GM13976 (cell line): ENCODE measurements at regions not wholly inside any gene's neighbourhood (a gene's known extent, or its start where the extent isn't known, plus 50 kb on each side); places are given as distances from the start of the nearest gene placed in this dataset.
"Not testable (repeated sequence)": the region's sequence is repeated elsewhere in the genome, so short reads cannot be mapped to it uniquely, and the experiment has no call there.

Experiments used
- DNase-seq: peaks from one replicate; pipeline ENCODE4 v3.0.0; 2012; ENCODE audit warnings: low spot score
- in situ Hi-C: fragments of 300-500 bp; cut with MboI; formaldehyde crosslinking; loops from one replicate; pipeline ENCODE4 v1.12.0; 2022; ENCODE audit warnings: low sequenced_read_pairs, mixed read lengths, inconsistent platforms; ENCODE audit not compliant: unreplicated experiment
- TF ChIP-seq, protein P1 (sequence below): IDR thresholded peaks from 2 replicates; pipeline ENCODE4 v1.5.1; 2012; ENCODE audit warnings: borderline replicate concordance, mild to moderate bottlenecking; ENCODE audit not compliant: insufficient read depth; ENCODE audit errors: extremely low read depth, missing control alignments, control extremely low read depth

DNA sequence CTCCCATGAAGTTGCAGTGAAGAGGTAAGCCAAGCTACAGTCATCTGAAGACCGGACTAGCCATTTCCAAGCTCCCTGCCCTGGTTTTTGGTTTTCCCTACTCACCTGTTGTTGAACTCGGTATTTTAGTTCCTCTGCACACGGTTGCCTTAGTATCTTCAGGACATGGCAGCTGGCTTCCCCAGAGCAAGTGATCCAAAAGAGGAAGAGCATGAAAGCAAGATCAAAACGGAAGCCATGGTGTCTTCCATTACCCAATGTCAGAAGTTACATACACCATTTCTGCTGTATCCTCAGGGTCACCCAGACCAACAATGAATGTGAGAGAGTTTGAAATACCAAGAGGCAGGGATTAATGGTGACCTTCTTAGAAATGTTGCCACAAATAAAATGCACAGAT, 276.6 kb upstream of the CNR1 start:
- TF ChIP-seq, protein P1, sequence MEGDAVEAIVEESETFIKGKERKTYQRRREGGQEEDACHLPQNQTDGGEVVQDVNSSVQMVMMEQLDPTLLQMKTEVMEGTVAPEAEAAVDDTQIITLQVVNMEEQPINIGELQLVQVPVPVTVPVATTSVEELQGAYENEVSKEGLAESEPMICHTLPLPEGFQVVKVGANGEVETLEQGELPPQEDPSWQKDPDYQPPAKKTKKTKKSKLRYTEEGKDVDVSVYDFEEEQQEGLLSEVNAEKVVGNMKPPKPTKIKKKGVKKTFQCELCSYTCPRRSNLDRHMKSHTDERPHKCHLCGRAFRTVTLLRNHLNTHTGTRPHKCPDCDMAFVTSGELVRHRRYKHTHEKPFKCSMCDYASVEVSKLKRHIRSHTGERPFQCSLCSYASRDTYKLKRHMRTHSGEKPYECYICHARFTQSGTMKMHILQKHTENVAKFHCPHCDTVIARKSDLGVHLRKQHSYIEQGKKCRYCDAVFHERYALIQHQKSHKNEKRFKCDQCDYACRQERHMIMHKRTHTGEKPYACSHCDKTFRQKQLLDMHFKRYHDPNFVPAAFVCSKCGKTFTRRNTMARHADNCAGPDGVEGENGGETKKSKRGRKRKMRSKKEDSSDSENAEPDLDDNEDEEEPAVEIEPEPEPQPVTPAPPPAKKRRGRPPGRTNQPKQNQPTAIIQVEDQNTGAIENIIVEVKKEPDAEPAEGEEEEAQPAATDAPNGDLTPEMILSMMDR = no peak
- in situ Hi-C loops = no loop called here
- no peak for DNase-seq

DNA sequence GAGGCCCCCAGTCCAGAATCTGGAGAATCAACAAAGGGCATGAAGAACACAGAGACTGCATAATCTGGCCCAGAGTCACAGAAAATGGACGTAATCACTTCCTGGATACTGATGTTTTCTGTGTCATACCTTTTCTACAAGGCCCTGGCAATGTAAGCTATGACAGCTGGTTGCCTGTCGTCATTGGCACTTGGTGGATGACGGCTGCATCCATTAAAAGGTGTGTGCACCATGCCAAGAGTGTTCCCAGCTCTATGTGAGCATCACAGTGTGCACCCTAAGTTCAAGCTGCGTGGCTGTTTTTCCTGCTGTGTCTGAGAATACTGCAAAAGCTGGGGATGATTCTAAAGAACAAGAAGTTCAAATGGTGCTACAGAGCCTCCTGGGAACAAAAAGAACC, 275.2 kb upstream of the CNR1 start:
- TF ChIP-seq, protein P1 = no peak
- in situ Hi-C loops = no loop called here
- no peak for DNase-seq

DNA sequence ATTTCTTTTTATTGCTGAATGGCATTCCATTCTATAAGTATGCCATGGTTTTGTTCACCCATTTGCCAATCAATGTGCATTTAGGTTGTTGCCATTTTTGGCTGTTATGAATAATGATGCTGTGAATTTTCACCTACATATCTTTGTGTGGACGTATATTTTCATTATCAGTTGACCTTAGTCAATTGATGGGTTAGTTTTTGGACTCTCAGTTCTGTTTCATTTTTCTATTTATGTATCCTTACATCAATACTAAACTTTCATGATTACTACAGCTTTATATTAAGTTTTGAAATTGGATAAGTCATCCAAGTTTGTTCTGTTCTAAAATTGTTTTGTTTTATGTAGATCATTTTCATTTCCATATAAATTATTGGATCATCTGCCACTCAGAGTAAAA, 261.9 kb upstream of the CNR1 start:
- in situ Hi-C loops = no loop called here
- no peak for DNase-seq
- TF ChIP-seq, protein P1 = no peak

DNA sequence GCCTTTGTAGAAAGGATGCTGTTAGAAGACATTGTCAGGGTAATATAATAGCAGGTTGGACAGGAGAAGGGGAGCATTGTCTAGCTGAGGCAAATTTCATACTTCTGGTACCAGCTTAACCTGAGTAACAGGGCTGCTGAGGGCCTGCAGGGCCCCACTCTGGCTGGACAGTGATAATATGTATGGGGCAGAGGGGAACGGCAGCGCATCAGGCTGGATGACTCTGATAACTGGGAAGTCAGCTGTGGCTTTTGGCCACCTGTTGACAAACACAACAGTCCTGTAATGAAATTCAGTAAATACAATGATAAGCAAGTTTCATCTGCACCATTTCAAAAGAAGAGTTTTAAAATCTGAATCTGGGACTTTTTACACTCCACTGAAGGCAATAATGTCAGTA, 259.9 kb upstream of the CNR1 start:
- in situ Hi-C loops = no loop called here
- TF ChIP-seq, protein P1 = no peak
- DNase-seq = no peak

DNA sequence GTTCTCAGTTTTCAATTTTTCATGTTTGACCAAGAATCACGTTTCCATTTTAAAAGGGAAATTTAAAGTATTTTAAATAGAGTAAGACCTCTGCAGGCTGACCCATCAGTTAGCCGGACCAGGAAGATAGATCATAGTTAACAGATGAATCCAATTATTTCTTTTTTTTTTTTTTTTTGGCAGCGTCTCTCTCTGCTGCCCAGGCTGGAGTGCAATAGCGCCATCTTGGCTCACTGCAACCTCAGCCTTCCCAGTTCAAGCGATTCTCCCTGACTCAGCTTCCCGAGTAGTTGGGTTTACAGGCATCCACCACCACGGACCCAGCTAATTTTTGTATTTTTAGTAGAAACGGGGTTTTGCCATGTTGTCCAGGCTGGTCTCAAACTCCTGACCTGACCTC, 256.7 kb upstream of the CNR1 start:
- in situ Hi-C loops = no loop called here
- DNase-seq = no peak

DNA sequence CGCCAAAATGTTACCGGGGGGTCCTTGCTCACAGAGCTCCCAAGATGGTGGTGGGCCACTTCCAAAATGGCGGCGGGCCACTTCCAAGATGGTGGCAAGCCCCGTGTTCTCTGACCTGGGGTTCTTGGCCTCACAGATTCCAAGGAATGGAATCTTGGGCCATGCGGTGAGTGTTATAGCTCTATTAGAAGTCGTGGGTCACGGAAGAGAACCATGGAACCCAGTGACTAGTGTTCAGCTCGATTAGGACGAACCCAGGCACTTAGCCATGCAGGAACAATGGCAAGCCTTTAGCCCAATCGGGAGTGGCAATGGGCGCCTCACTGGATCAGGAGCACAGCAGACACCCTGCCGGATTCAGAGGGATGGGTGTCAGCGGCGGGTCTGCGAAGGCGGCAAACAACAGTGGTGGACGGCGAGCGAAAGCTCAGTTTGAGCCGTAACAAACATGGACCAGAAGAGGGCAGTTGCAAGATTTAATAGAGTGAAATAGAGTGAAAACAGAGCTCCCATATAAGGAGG, 254.9 kb upstream of the CNR1 start:
- DNase-seq, in situ Hi-C loops: not testable (repeated sequence)

More for the DNA sequence above, 256.7 kb upstream of the CNR1 start:
- TF ChIP-seq, protein P1 = no peak

DNA sequence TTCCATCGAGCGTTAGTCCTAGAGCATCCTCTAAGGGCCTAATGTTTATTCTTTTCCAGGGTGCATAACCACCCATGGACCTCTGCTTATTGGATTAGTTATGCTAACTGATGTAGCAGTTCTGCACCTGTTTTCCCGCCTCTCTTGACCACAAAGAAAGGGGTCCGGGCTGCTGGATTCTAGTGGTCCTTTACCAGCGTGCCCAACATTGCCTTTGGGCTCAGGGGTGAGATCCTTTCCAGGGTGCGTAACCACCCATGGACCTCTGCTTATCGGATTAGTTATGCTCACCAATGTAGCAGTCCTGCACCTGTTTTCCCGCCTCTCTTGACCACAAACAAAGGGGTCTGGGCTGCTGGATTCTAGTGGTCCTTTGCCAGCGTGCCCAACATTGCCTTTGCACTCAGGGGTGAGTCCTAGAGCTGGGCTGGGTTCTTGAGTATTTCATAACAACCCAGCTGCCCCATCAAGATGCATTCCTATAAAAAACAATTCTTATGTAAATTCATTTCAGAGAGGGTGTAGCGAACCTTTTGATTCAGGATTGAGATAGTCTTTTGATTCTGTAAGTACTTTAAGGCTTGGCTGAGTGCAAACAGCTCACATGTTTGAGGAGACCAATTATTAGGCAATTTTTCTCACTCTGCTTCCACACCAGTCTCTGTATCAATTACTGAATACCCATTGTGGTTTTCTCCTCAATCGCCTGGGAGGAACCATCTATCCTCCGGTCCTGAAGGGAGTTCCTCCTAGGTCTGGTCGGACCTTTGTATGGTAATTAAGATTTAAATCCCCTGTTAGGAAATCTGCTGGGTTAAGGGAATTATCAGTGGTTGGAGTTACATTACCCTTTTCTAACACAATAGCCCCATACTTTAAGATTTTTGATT, 253.0 kb upstream of the CNR1 start:
- not testable (repeated sequence) for DNase-seq

DNA sequence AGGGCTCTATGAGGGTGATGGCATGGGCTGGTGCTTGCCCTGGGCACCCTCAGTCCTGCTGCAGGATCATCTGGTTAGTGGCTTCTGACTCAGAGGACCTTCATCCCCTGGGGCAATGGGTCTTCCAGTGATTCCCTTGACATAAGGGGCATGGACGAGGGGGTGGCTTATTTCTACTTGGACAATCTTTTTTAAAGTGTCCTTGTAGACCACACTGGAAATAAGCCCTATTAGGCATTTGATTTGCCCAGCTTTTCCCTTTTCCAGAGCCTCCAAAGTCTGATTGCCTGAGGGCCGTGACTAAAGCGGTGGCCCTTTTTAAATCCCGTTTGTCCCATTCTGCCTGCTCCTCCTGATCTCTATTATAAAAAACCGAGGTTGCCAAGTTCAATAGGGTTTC, 251.2 kb upstream of the CNR1 start:
- DNase-seq, in situ Hi-C loops: not testable (repeated sequence)

More for the DNA sequence above, 253.0 kb upstream of the CNR1 start:
- in situ Hi-C loops = not testable (repeated sequence)
